GM12875 (cell line): ENCODE measurements at regions not wholly inside any gene's neighbourhood (a gene's known extent, or its start where the extent isn't known, plus 50 kb on each side); places are given as distances from the start of the nearest gene placed in this dataset.

Experiments
- H3K4me3 ChIP-seq: one replicate; pipeline ENCODE4 v1.5.1; 2011; ENCODE audit warnings: low read depth, low read length, control low read depth
- TF ChIP-seq, protein P1 (sequence below): IDR thresholded peaks from 2 replicates; pipeline ENCODE4 v1.5.1; 2011; ENCODE audit warnings: low read depth, mild to moderate bottlenecking, control low read depth, inconsistent platforms, low read length, moderate library complexity, borderline replicate concordance; ENCODE audit not compliant: insufficient read depth

DNA sequence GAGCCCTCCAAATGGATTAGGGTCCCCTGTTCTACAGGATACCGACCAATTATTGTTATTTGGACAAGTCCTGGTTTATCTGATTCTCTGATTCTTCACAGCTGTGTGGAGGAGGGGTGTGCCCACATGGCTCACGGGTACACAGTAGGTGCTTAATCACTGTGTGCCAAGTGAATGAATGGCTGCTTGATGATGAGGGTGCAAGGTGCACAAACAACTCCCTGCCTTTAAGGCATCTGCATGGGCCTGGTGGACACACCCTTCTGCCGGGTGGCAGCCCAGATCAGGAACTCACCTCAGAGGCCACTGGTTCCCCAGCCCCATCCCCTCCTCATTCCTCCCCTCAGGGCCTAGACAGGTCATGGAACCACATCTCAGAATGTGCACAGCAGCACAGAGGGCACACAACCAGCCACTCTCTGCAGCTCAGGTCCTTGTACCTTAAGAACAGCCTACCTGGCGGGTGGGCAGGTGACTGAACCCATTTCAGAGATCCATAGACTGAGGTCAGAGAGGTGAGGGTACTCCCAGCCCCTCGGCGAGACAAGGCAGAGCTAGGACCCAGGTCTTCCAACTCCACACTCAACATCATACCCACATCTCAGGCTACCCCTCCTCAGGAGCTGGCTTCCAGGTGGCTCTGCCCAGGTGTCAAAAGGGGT lies 50.3 kb downstream of the SHANK2 start:
- TF ChIP-seq, protein P1, sequence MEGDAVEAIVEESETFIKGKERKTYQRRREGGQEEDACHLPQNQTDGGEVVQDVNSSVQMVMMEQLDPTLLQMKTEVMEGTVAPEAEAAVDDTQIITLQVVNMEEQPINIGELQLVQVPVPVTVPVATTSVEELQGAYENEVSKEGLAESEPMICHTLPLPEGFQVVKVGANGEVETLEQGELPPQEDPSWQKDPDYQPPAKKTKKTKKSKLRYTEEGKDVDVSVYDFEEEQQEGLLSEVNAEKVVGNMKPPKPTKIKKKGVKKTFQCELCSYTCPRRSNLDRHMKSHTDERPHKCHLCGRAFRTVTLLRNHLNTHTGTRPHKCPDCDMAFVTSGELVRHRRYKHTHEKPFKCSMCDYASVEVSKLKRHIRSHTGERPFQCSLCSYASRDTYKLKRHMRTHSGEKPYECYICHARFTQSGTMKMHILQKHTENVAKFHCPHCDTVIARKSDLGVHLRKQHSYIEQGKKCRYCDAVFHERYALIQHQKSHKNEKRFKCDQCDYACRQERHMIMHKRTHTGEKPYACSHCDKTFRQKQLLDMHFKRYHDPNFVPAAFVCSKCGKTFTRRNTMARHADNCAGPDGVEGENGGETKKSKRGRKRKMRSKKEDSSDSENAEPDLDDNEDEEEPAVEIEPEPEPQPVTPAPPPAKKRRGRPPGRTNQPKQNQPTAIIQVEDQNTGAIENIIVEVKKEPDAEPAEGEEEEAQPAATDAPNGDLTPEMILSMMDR, result no peak
- no peak overlapping the region for H3K4me3 ChIP-seq

DNA sequence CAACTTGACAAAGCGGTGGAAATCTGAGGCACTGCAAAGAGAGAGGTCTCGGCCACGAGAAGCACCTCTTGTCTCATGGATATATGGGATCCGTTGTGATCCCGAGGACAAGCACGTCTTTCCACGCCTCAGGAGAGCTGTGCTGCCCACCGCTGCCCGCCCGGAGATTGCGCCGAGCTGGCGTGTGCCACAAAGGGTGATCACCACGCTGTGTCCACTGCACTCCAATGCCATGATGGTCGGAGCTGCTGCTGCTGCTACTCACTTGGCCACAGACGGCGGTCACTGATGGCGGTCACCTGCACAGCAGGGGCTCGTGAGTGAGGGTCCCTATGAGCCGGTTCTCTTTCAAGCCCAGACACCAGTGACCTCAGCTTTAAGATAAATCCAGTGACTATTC lies 51.1 kb downstream of the SHANK2 start:
- TF ChIP-seq, protein P1, result no peak
- no peak overlapping the region for H3K4me3 ChIP-seq

DNA sequence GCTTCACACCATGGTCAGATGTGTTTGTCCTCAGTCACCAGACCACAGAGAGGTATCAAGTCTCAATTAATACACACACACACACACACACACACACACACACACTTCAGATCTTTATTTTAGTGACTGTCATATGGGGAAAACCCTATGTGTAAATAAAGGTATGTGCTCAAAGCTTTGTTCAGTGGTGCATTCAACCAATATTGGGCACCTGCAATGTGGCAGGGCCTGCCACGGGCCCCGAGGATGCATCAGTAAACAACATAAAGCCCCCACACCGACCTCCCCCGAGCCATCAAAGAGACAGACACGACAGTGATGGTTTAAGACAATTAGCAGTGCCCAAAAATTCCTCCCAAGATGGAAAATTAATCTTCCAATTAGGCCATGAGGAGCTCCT lies 51.6 kb downstream of the SHANK2 start:
- no peak overlapping the region for H3K4me3 ChIP-seq

DNA sequence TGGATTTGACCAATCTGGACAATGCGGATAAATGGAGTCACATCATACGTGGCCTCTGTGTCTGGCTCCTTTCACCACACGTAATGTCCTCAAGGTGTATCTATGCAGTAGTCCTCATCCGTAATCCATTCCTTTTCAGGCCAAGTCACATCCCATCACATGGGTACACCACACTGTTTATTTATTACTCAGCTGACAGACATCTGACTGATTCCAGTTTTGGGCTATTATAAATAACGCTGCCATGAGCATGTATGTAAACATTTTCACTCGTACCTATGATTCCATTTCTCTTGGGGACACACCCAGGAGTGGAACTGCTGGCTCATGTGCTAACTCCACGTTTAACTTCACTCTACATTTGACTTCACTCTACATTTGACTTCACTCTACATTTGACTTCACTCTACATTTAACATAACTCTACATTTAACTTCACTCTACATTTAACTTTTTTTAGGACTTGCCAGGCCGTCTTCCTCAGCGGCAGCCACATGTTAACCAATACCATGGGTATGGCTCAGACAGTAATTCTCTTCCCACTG lies 52.1 kb downstream of the SHANK2 start:
- H3K4me3 ChIP-seq, result no peak overlapping the region
- TF ChIP-seq, protein P1, result no peak

More for the DNA sequence above, 51.6 kb downstream of the SHANK2 start:
- TF ChIP-seq, protein P1, result no peak

DNA sequence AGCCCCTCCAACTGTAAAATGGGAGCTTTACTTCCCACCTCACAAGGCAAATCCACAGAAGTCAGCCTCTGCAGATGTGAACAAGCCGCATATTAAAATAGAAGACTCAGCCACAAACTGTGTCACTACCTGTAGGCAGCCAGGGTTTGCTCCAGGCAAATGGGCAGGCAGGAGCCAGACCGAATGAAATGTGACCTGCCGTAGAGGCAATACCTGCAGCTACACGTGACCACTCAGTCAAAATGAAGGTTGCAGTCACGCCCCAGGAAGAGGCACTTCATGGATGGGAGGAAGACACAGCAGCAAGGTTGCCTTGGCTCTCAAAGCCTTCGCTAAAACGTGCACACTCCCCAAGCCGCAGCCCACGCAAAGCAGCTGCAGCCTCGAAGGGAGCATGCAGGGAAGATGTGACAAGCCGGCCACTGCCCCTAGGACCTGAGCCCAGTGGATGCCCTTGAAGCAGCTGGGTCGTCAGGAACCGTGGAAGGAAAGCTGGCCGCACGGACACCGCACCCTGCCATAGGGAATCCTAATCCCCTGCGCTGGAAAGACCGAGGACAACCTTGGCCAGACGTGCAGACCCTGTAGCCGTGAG lies 53.1 kb downstream of the SHANK2 start:
- TF ChIP-seq, protein P1, result no peak
- no peak overlapping the region for H3K4me3 ChIP-seq

DNA sequence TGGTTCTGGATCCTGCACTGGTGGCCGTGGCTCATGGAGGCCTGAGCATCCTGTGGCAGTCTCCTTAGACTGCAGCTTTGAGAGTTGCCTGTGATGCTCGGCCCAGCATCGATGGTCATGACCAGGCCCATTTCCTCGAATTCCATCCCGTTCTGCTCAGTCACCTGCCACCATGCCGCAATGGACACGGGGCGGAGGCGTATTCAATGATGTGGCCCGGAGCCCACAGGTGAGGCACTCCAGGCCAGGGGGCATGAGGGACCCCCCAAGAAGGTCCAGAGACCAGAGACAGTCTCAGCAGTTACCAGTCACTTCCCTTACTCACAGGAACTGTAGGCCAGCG lies 53.6 kb downstream of the SHANK2 start:
- no peak overlapping the region for H3K4me3 ChIP-seq
- TF ChIP-seq, protein P1, result no peak
